ENCODE measurements at regions not wholly inside any gene's neighbourhood (a gene's known extent, or its start where the extent isn't known, plus 50 kb on each side); places are given as distances from the start of the nearest gene placed in this dataset.

GRCh38 chr7:33802600-33802999, 102.7 kb upstream of the BMPER start:
- Histone ChIP-seq H3K4me3 (ENCODE audit: low read length) (no peak overlapping the region), H2AFZ (ENCODE audit: low read length) (no peak overlapping the region), H4K20me1 (ENCODE audit: insufficient read depth, low read length) (no peaks in the 10 kb centered on the region), H3K27me3 (replicated peaks; ENCODE audit: insufficient read depth, low read length) (no peaks in the 10 kb centered on the region), H3K27ac (ENCODE audit: low read length) (no peak overlapping the region), H3K4me2 (ENCODE audit: low read depth, low read length) (no peak overlapping the region), H3K9me3 (replicated peaks; ENCODE audit: insufficient read depth, low read length) (no peaks in the 10 kb centered on the region), H3K79me2 (ENCODE audit: low read length) (no peaks in the 10 kb centered on the region), H3K9me2 (replicated peaks; ENCODE audit: insufficient read depth, low read length) (no peaks in the 10 kb centered on the region), H3K36me3 (replicated peaks; ENCODE audit: insufficient read depth, low read length) (no peaks in the 10 kb centered on the region), H3K4me1 (ENCODE audit: low read length) (no peaks in the 10 kb centered on the region), H3F3A (ENCODE audit: insufficient read depth, low read length) (no peaks in the 10 kb centered on the region), H3K9ac (ENCODE audit: low read length) (no peak overlapping the region)
- no peak for DNase-seq
- no peak for TF ChIP-seq CTCF (IDR thresholded peaks at IDR 0.05; ENCODE audit: low read length)
- TF ChIP-seq EZH2 (optimal IDR thresholded peaks at IDR 0.05; ENCODE audit: low read depth, low read length) = no peak
- no peak for TF ChIP-seq EZH2phosphoT487 (IDR thresholded peaks at IDR 0.05; ENCODE audit: low read length)

DNA sequence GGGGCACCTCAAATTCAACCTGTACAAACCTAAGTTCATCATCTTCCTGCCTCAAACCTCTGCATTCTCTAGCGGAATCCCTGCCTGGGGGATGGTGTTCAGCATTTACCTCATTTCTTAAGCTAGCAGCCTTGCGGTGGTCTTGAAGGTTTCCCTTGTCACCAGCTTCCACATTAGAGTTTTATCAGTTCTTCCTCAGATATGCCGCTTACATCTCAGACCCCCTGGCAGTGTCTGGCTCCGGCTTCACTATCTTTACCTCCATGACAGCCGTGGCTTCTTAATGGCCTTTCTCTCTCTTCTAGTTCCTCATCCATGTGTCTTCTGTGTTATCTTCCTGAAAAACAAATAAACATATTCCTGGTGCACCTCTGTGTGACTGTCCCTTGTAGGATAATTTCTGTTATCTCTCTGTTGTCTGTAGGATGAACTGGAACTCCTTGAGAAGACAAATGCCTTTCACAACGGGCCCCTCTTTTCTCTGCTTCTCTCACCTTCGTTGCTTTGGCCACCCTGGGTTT, 101.1 kb upstream of the BMPER start:
- no peaks in the 10 kb centered on the region for H3K36me3 ChIP-seq (replicated peaks; ENCODE audit: insufficient read depth, low read length)

DNA sequence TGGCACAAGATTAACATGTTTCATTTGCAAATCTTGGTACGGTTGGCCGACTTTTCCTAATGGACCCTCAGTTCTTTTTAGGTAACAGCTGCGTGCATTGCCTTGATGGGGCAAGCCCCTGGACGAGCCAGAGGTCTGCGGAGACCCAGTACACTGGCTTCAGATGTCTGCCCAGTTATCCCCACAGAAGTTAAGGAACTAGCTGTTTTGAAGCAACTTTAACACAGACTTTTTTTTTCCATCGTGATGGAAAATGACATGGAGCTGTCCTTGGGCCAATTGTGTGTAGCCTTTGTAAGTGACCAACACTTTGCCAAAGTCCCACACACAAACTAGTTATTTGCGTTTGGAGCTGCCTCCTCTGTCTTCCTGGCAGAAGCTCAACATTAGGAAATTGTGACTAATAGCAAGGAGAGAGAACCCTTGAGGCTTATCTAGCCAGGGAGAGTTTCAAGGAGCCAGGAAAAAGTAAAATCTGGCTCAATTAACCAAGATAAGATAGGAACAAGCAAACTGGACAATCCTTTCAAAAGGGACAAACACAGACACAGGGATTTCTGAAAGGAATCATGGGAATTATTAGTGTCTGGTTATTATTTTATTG, 99.6 kb upstream of the BMPER start:
- Histone ChIP-seq H3K27me3 (replicated peaks; ENCODE audit: insufficient read depth, low read length) (no peaks in the 10 kb centered on the region), H3K79me2 (ENCODE audit: low read length) (no peaks in the 10 kb centered on the region), H3K4me1 (ENCODE audit: low read length) (no peaks in the 10 kb centered on the region), H2AFZ (ENCODE audit: low read length) (no peak overlapping the region), H3K9ac (ENCODE audit: low read length) (no peak overlapping the region), H3F3A (ENCODE audit: insufficient read depth, low read length) (no peaks in the 10 kb centered on the region), H3K4me2 (ENCODE audit: low read depth, low read length) (no peak overlapping the region), H3K9me3 (replicated peaks; ENCODE audit: insufficient read depth, low read length) (no peaks in the 10 kb centered on the region), H3K4me3 (ENCODE audit: low read length) (no peak overlapping the region), H4K20me1 (ENCODE audit: insufficient read depth, low read length) (no peaks in the 10 kb centered on the region), H3K27ac (ENCODE audit: low read length) (no peak overlapping the region), H3K36me3 (replicated peaks; ENCODE audit: insufficient read depth, low read length) (no peaks in the 10 kb centered on the region), H3K9me2 (replicated peaks; ENCODE audit: insufficient read depth, low read length) (no peaks in the 10 kb centered on the region)
- no peak for DNase-seq
- TF ChIP-seq CTCF (IDR thresholded peaks at IDR 0.05; ENCODE audit: low read length) (no peak), EZH2 (optimal IDR thresholded peaks at IDR 0.05; ENCODE audit: low read depth, low read length) (no peak), EZH2phosphoT487 (IDR thresholded peaks at IDR 0.05; ENCODE audit: low read length) (no peak)

More for the DNA sequence above, 101.1 kb upstream of the BMPER start:
- Histone ChIP-seq H3F3A (ENCODE audit: insufficient read depth, low read length) (no peaks in the 10 kb centered on the region), H3K9me3 (replicated peaks; ENCODE audit: insufficient read depth, low read length) (no peaks in the 10 kb centered on the region), H3K27me3 (replicated peaks; ENCODE audit: insufficient read depth, low read length) (no peaks in the 10 kb centered on the region), H3K79me2 (ENCODE audit: low read length) (no peaks in the 10 kb centered on the region), H3K4me2 (ENCODE audit: low read depth, low read length) (no peak overlapping the region), H3K4me3 (ENCODE audit: low read length) (no peak overlapping the region), H3K9me2 (replicated peaks; ENCODE audit: insufficient read depth, low read length) (no peaks in the 10 kb centered on the region), H3K9ac (ENCODE audit: low read length) (no peak overlapping the region), H4K20me1 (ENCODE audit: insufficient read depth, low read length) (no peaks in the 10 kb centered on the region), H2AFZ (ENCODE audit: low read length) (no peak overlapping the region), H3K27ac (ENCODE audit: low read length) (no peak overlapping the region), H3K4me1 (ENCODE audit: low read length) (no peaks in the 10 kb centered on the region)
- no peak for DNase-seq
- no peak for TF ChIP-seq EZH2 (optimal IDR thresholded peaks at IDR 0.05; ENCODE audit: low read depth, low read length)
- no peak for TF ChIP-seq EZH2phosphoT487 (IDR thresholded peaks at IDR 0.05; ENCODE audit: low read length)
- no peak for TF ChIP-seq CTCF (IDR thresholded peaks at IDR 0.05; ENCODE audit: low read length)

All from MM.1S (cell line).